SK-N-SH (cell line): ENCODE measurements at regions not wholly inside any gene's neighbourhood (a gene's known extent, or its start where the extent isn't known, plus 50 kb on each side); places are given as distances from the start of the nearest gene placed in this dataset.

Source experiments
- CTCF ChIA-PET: fragments of 300-600, 350-600 bp; formaldehyde crosslinking; extraction: SDS; loops from one replicate; lab custom pipeline; 2021; lab: Yijun Ruan, JAX
- POLR2A ChIA-PET: fragments of 350-600 bp; sonication (Branson Sonifier 250); formaldehyde crosslinking; extraction: SDS; loops from one replicate; lab custom pipeline; 2020; ENCODE audit warnings: antibody characterized with exemption, inconsistent platforms; lab: Yijun Ruan, JAX
- DNase-seq: peaks from one replicate; pipeline ENCODE4 v3.0.0; 2012
- H2AFZ ChIP-seq: fragments of 200-600 bp; sonication (generic); 2 replicates; pipeline ENCODE4 v1.8.1; 2016; ENCODE audit warnings: antibody characterized with exemption, mild to moderate bottlenecking, low read depth
- H3F3A ChIP-seq: fragments of 200-600 bp; sonication (generic); replicated peaks from 2 replicates; pipeline ENCODE3; 2016; ENCODE audit warnings: antibody characterized with exemption, mild to moderate bottlenecking; ENCODE audit not compliant: insufficient read depth
- H3K27ac ChIP-seq, 2 experiments: fragments of 200-500 bp in 1 of 2; fragments of 200-600 bp in 1 of 2; sonication (Bioruptor generic) in 1 of 2; sonication (generic), shearing (Covaris generic) in 1 of 2; 2 replicates each; pipeline versions ENCODE4 v1.5.1 to v1.6.1; 2014 to 2016; ENCODE audit warnings: low read depth in 2 of 2, inconsistent platforms in 1 of 2, low read length in 1 of 2, mild to moderate bottlenecking in 1 of 2, mixed read lengths in 1 of 2
- H3K27me3 ChIP-seq: fragments of 200-600 bp; sonication (generic), shearing (Covaris generic); 2 replicates; pipeline ENCODE4 v1.6.1; 2016; ENCODE audit warnings: mixed run types; ENCODE audit not compliant: insufficient read depth
- H3K36me3 ChIP-seq, 2 experiments: fragments of 200-500 bp in 1 of 2; fragments of 200-600 bp in 1 of 2; sonication (Bioruptor generic) in 1 of 2; sonication (generic) in 1 of 2; replicated peaks in 1 of 2; 2 replicates each; pipeline versions ENCODE3 to v1.5.1; 2014 to 2016; ENCODE audit warnings: low read length in 1 of 2, mild to moderate bottlenecking in 1 of 2; ENCODE audit not compliant: insufficient read depth in 2 of 2, control insufficient read depth in 1 of 2
- H3K4me1 ChIP-seq, 2 experiments: fragments of 200-500 bp in 1 of 2; fragments of 200-600 bp in 1 of 2; sonication (Bioruptor generic) in 1 of 2; sonication (generic), shearing (Covaris generic) in 1 of 2; 2 replicates each; pipeline versions ENCODE4 v1.5.1 to v1.6.1; 2014 to 2016; ENCODE audit warnings: low read depth in 1 of 2, low read length in 1 of 2, mixed run types in 1 of 2; ENCODE audit not compliant: insufficient read depth in 2 of 2, control insufficient read depth in 1 of 2
- H3K4me2 ChIP-seq: fragments of 200-600 bp; sonication (generic), shearing (Covaris generic); 2 replicates; pipeline ENCODE4 v1.6.1; 2017; ENCODE audit warnings: mixed run types
- H3K4me3 ChIP-seq, 2 experiments: fragments of 200-500 bp in 1 of 2; fragments of 200-600 bp in 1 of 2; sonication (Bioruptor generic) in 1 of 2; sonication (generic), shearing (Covaris generic) in 1 of 2; 2 replicates each; pipeline versions ENCODE4 v1.5.1 to v1.8.1; 2014 to 2016; ENCODE audit warnings: low read depth in 2 of 2, inconsistent platforms in 1 of 2, low read length in 1 of 2, mild to moderate bottlenecking in 1 of 2, mixed read lengths in 1 of 2, moderate library complexity in 1 of 2
- H3K79me2 ChIP-seq: fragments of 200-600 bp; sonication (generic); 2 replicates; pipeline ENCODE4 v1.8.1; 2017; ENCODE audit warnings: mild to moderate bottlenecking; ENCODE audit not compliant: insufficient read depth
- H3K9ac ChIP-seq: fragments of 200-600 bp; sonication (generic); 2 replicates; pipeline ENCODE4 v1.6.1; 2017; ENCODE audit warnings: mixed run types
- H3K9me2 ChIP-seq: fragments of 200-600 bp; sonication (generic); 2 replicates; pipeline ENCODE4 v1.6.1; 2017; ENCODE audit warnings: mixed run types
- H3K9me3 ChIP-seq: fragments of 200-600 bp; sonication (generic); 2 replicates; pipeline ENCODE4 v1.6.1; 2017; ENCODE audit warnings: mixed run types, mild to moderate bottlenecking, moderate library complexity
- H4K20me1 ChIP-seq: fragments of 200-600 bp; sonication (generic); 2 replicates; pipeline ENCODE4 v1.6.1; 2017; ENCODE audit warnings: mild to moderate bottlenecking, mixed run types; ENCODE audit not compliant: insufficient read depth
- CTCF ChIP-seq: fragments of 200-600 bp; sonication (generic); IDR thresholded peaks from 2 replicates; pipeline ENCODE4 v1.6.1; 2017; ENCODE audit warnings: antibody characterized with exemption, mild to moderate bottlenecking, moderate library complexity
- ELF1 ChIP-seq: IDR thresholded peaks from 2 replicates; pipeline ENCODE4 v1.4.0; 2012
- EZH2phosphoT487 ChIP-seq: fragments of 200-600 bp; sonication (generic); IDR thresholded peaks from 2 replicates; pipeline ENCODE4 v1.6.1; 2017; ENCODE audit warnings: low read depth, mixed run types, mild to moderate bottlenecking, antibody characterized with exemption, moderate library complexity, borderline replicate concordance
- FOSL2 ChIP-seq: IDR thresholded peaks from 2 replicates; pipeline ENCODE4 v1.4.0; 2012; ENCODE audit warnings: low read depth, mild to moderate bottlenecking, moderate library complexity, borderline replicate concordance
- GABPA ChIP-seq: IDR thresholded peaks from 2 replicates; pipeline ENCODE4 v1.4.0; 2012; ENCODE audit warnings: low read depth, mild to moderate bottlenecking
- GATA2 ChIP-seq: sonication (generic); formaldehyde crosslinking; IDR thresholded peaks from 2 replicates; pipeline ENCODE4 v1.5.0; 2020; ENCODE audit warnings: mild to moderate bottlenecking, missing genetic modification reagents
- IRF3 ChIP-seq: fragments of 150-350 bp; IDR thresholded peaks from 2 replicates; pipeline ENCODE4 v1.6.1; 2016; ENCODE audit warnings: mild to moderate bottlenecking, low read depth, low read length
- JUND ChIP-seq: IDR thresholded peaks from 2 replicates; pipeline ENCODE4 v1.4.0; 2012
- NFIC ChIP-seq: IDR thresholded peaks from 2 replicates; pipeline ENCODE4 v1.4.0; 2012; ENCODE audit warnings: borderline replicate concordance
- SIN3A ChIP-seq: IDR thresholded peaks from 2 replicates; pipeline ENCODE4 v1.6.1; 2012; ENCODE audit warnings: low read depth, mild to moderate bottlenecking, low read length, moderate library complexity, borderline replicate concordance
- TEAD4 ChIP-seq: IDR thresholded peaks from 2 replicates; pipeline ENCODE4 v1.4.0; 2012; ENCODE audit warnings: mild to moderate bottlenecking, borderline replicate concordance; ENCODE audit not compliant: insufficient read depth
- USF1 ChIP-seq: IDR thresholded peaks from 2 replicates; pipeline ENCODE4 v1.4.0; 2012; ENCODE audit warnings: low read depth, borderline replicate concordance
- ZBTB33 ChIP-seq: IDR thresholded peaks from 2 replicates; pipeline ENCODE4 v1.4.0; 2012; ENCODE audit warnings: low read depth, borderline replicate concordance
- WGBS: methylation state at CpG from one replicate; pipeline ENCODE4 v1.1.6; 2017; ENCODE audit warnings: low lambda C conversion rate; 5-methylcytosine and 5-hydroxymethylcytosine counted together

GRCh38 chr16:11494433-11494832, 92.3 kb downstream of the LITAF start:
- Histone ChIP-seq H3K9ac (no peak overlapping the region), H4K20me1 (no peaks in the 10 kb centered on the region), H3K79me2 (no peaks in the 10 kb centered on the region), H2AFZ (no peak overlapping the region), H3K36me3 (no peaks in the 10 kb centered on the region), H3K9me3 (no peaks in the 10 kb centered on the region), H3K4me2 (no peak overlapping the region), H3K4me1 (peaks cover 32 to 43% of the 10 kb centered on the region in 2 experiments), H3K9me2 (no peaks in the 10 kb centered on the region), H3K27me3 (no peaks in the 10 kb centered on the region), H3F3A (peaks cover 39% of the 10 kb centered on the region), H3K4me3 (no peak overlapping the region), H3K27ac (peak overlapping the region; percentile 75 to 92; a peak in 3 of 4 replicates)
- DNase-seq, result no peak
- TF ChIP-seq NFIC (no peak), ZBTB33 (no peak), JUND (no peak), SIN3A (no peak), IRF3 (no peak), EZH2phosphoT487 (no peak), GABPA (no peak), CTCF (no peak), ELF1 (no peak), GATA2 (CRISPR knock-in tag) (no peak), USF1 (no peak), TEAD4 (no peak), FOSL2 (no peak)
- CTCF ChIA-PET, result interaction anchor here (1.1 to 1.6 kb wide), 2 partner anchors 86 to 147 kb away, joined by 3 to 5 read pairs; no protein-coding TSS in a partner anchor
- POLR2A ChIA-PET, result no interaction called here
- 95% methylated on average over 7 of the region's 12 CpGs for WGBS
